ENCODE measurements at regions not wholly inside any gene's neighbourhood (a gene's known extent, or its start where the extent isn't known, plus 50 kb on each side); places are given as distances from the start of the nearest gene placed in this dataset.

DNA sequence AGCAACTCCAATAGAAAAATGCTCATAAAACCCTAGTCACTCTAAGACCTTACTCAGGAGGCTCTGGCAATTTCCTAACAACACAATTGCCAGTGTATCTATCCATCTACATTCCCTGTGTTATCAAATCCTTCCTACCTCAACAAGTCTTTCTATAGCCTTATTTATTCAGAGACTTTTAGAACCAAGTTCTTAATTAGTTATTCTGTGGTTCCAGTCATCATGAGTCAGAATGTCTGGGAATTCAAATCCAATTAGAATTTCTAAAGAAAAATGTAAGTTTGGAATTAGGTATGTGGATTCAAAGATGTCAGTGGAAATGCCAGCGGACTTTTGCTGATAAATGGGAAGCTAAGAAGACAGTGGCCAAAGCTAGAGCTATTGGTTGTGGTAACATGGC is 302.6 kb upstream of the C1orf87 start:
- Histone ChIP-seq H2BK5ac (ENCODE audit: low read depth, low read length) (no peak overlapping the region), H3K14ac (ENCODE audit: insufficient read length) (no peak overlapping the region), H3K27ac (ENCODE audit: low read depth, low read length) (no peak overlapping the region), H2BK20ac (ENCODE audit: low read length) (no peak overlapping the region), H3K9me3 (ENCODE audit: insufficient read depth in 2 of 2, low read depth in 1 of 2, low read length in 1 of 2) (peaks cover 0 to 3% of the 10 kb centered on the region in 2 experiments; a peak in 1 of 4 replicates), H2BK12ac (ENCODE audit: low read depth, low read length) (no peak overlapping the region), H4K20me1 (replicated peaks in 1 of 2; ENCODE audit: control insufficient read depth in 1 of 2, insufficient read depth in 2 of 2, low read length in 2 of 2) (no peaks in the 10 kb centered on the region), H4K8ac (ENCODE audit: extremely low read depth, insufficient read depth, low read length) (no peak overlapping the region), H3K79me2 (ENCODE audit: control insufficient read depth in 1 of 2, insufficient read depth in 2 of 2, low read length in 2 of 2) (no peaks in the 10 kb centered on the region), H3K4ac (replicated peaks; ENCODE audit: insufficient read length, low read depth, low read length) (no peak overlapping the region), H3K18ac (ENCODE audit: extremely low read depth, low read length) (no peak overlapping the region), H3K4me2 (ENCODE audit: insufficient read depth in 1 of 2, low read depth in 2 of 2, low read length in 2 of 2) (no peak overlapping the region), H3K9ac (replicated peaks in 1 of 4; ENCODE audit: extremely low read depth in 1 of 4, low read depth in 3 of 4, low read length in 3 of 4) (no peak overlapping the region), H3K4me1 (replicated peaks in 1 of 4; ENCODE audit: control insufficient read depth in 3 of 4, insufficient read depth in 4 of 4, low read length in 3 of 4) (no peaks in the 10 kb centered on the region), H2BK15ac (ENCODE audit: low read length) (no peak overlapping the region), H3K27me3 (replicated peaks in 1 of 4; ENCODE audit: control insufficient read depth in 3 of 4, extremely low read depth in 1 of 4, insufficient read depth in 3 of 4, low read length in 3 of 4) (no peaks in the 10 kb centered on the region), H3K36me3 (ENCODE audit: control insufficient read depth in 2 of 4, insufficient read depth in 4 of 4, low read length in 3 of 4) (no peaks in the 10 kb centered on the region), H4K91ac (replicated peaks; ENCODE audit: insufficient read length, low read length) (no peak overlapping the region), H4K5ac (ENCODE audit: insufficient read length, low read depth, low read length) (no peak overlapping the region), H2AK5ac (ENCODE audit: low read depth, low read length) (no peak overlapping the region), H3K23ac (ENCODE audit: insufficient read length) (no peak overlapping the region), H2BK120ac (replicated peaks; ENCODE audit: low read depth, low read length) (no peak overlapping the region), H3K23me2 (ENCODE audit: low read depth, low read length) (no peaks in the 10 kb centered on the region), H3K79me1 (ENCODE audit: low read depth, low read length) (no peaks in the 10 kb centered on the region), H3K56ac (replicated peaks; ENCODE audit: insufficient read length, low read depth, low read length) (no peak overlapping the region), H2AFZ (ENCODE audit: low read length) (no peak overlapping the region), H3K4me3 (ENCODE audit: extremely low read depth in 1 of 4, insufficient read depth in 2 of 4, low read depth in 3 of 4, low read length in 4 of 4) (no peak overlapping the region)
- POLR2A ChIA-PET (ENCODE audit: partially characterized antibody): no interaction called here
- no peak for DNase-seq (ENCODE audit: low read depth in 1 of 2, low spot score in 2 of 2)
- no peak for FAIRE-seq
- 100% methylated on average over 1 of the region's 1 CpG; no CpG with 5 or more reads in 1 of the 2 experiments for WGBS, 2 experiments (ENCODE audit: extremely low coverage in 1 of 2, insufficient coverage in 1 of 2, insufficient read length in 1 of 2, insufficient replicate concordance in 2 of 2, low coverage in 1 of 2, low lambda C conversion rate in 2 of 2, missing lambda C conversion rate in 1 of 2)
- TF ChIP-seq CBX8 (IDR thresholded peaks at IDR 0.05; ENCODE audit: borderline replicate concordance, low read depth, low read length) (no peak), GTF2F1 (IDR thresholded peaks at IDR 0.05; ENCODE audit: borderline replicate concordance, low read depth, low read length) (no peak), BRCA1 (IDR thresholded peaks at IDR 0.05; ENCODE audit: low read depth, low read length) (no peak), SUZ12 (IDR thresholded peaks at IDR 0.05; ENCODE audit: low read length) (no peak), CTBP2 (IDR thresholded peaks at IDR 0.05; ENCODE audit: borderline replicate concordance, insufficient read depth, insufficient read length, low read length) (no peak), SP2 (IDR thresholded peaks at IDR 0.05; ENCODE audit: low read length) (no peak), TBP (IDR thresholded peaks at IDR 0.05; ENCODE audit: low read depth, low read length) (no peak), NRF1 (IDR thresholded peaks at IDR 0.05; ENCODE audit: low read depth, low read length) (no peak), EGR1 (IDR thresholded peaks at IDR 0.05; ENCODE audit: borderline replicate concordance, low read depth, low read length) (no peak), SP4 (IDR thresholded peaks at IDR 0.05; ENCODE audit: low read length) (no peak)
- TF ChIP-seq, protein P1, sequence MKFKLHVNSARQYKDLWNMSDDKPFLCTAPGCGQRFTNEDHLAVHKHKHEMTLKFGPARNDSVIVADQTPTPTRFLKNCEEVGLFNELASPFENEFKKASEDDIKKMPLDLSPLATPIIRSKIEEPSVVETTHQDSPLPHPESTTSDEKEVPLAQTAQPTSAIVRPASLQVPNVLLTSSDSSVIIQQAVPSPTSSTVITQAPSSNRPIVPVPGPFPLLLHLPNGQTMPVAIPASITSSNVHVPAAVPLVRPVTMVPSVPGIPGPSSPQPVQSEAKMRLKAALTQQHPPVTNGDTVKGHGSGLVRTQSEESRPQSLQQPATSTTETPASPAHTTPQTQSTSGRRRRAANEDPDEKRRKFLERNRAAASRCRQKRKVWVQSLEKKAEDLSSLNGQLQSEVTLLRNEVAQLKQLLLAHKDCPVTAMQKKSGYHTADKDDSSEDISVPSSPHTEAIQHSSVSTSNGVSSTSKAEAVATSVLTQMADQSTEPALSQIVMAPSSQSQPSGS (IDR thresholded peaks at IDR 0.05; ENCODE audit: low read length): no peak
- TF ChIP-seq, protein P2, sequence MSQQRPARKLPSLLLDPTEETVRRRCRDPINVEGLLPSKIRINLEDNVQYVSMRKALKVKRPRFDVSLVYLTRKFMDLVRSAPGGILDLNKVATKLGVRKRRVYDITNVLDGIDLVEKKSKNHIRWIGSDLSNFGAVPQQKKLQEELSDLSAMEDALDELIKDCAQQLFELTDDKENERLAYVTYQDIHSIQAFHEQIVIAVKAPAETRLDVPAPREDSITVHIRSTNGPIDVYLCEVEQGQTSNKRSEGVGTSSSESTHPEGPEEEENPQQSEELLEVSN (IDR thresholded peaks at IDR 0.05): no peak
- CTCF ChIA-PET (ENCODE audit: partially characterized antibody): no interaction called here
